GM23338 (cell line): ENCODE measurements at regions not wholly inside any gene's neighbourhood (a gene's known extent, or its start where the extent isn't known, plus 50 kb on each side); places are given as distances from the start of the nearest gene placed in this dataset.

Experiments
- CTCF ChIP-seq, 2 experiments: fragments of 200-600 bp in 1 of 2; sonication (generic) in 1 of 2; conservative IDR thresholded peaks; 2 replicates each; pipeline versions ENCODE4 v1.5.1 to v1.6.1; 2016 to 2017; ENCODE audit warnings: antibody characterized with exemption in 2 of 2, low read depth in 2 of 2, mild to moderate bottlenecking in 2 of 2, moderate library complexity in 1 of 2
- TF ChIP-seq, protein P1 (sequence below): IDR thresholded peaks from 2 replicates; pipeline ENCODE4 v1.6.1; 2016; ENCODE audit warnings: antibody characterized with exemption
- TF ChIP-seq, protein P2 (sequence below): IDR thresholded peaks from one replicate; pipeline ENCODE4 v1.6.1; 2018; ENCODE audit warnings: antibody characterized with exemption; ENCODE audit not compliant: unreplicated experiment

DNA sequence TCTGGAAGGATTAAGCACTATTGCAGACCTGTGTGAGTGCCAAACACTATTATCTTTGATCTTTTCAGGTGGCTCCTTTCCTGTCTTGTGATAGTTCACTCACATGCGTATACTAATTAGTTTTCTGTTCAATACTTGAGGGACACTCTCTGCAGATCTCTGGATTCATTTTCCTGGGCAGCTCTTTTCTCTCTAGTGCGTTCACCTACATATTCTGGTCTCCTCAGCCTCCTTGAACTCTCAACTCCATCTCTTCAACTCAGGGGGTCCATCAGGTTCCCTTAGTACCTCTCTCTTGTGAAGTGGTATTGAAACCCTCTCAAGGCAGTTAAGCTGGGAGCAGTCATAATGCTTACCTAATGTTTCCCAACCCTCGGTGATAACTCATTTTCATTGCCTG is 1218.1 kb upstream of the MAP3K7 start:
- TF ChIP-seq CTCF (conservative IDR thresholded peaks at IDR 0.05; ENCODE audit: low read depth in 2 of 2) = no peak
- TF ChIP-seq, protein P1, sequence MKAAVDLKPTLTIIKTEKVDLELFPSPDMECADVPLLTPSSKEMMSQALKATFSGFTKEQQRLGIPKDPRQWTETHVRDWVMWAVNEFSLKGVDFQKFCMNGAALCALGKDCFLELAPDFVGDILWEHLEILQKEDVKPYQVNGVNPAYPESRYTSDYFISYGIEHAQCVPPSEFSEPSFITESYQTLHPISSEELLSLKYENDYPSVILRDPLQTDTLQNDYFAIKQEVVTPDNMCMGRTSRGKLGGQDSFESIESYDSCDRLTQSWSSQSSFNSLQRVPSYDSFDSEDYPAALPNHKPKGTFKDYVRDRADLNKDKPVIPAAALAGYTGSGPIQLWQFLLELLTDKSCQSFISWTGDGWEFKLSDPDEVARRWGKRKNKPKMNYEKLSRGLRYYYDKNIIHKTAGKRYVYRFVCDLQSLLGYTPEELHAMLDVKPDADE = no peak
- TF ChIP-seq, protein P2, sequence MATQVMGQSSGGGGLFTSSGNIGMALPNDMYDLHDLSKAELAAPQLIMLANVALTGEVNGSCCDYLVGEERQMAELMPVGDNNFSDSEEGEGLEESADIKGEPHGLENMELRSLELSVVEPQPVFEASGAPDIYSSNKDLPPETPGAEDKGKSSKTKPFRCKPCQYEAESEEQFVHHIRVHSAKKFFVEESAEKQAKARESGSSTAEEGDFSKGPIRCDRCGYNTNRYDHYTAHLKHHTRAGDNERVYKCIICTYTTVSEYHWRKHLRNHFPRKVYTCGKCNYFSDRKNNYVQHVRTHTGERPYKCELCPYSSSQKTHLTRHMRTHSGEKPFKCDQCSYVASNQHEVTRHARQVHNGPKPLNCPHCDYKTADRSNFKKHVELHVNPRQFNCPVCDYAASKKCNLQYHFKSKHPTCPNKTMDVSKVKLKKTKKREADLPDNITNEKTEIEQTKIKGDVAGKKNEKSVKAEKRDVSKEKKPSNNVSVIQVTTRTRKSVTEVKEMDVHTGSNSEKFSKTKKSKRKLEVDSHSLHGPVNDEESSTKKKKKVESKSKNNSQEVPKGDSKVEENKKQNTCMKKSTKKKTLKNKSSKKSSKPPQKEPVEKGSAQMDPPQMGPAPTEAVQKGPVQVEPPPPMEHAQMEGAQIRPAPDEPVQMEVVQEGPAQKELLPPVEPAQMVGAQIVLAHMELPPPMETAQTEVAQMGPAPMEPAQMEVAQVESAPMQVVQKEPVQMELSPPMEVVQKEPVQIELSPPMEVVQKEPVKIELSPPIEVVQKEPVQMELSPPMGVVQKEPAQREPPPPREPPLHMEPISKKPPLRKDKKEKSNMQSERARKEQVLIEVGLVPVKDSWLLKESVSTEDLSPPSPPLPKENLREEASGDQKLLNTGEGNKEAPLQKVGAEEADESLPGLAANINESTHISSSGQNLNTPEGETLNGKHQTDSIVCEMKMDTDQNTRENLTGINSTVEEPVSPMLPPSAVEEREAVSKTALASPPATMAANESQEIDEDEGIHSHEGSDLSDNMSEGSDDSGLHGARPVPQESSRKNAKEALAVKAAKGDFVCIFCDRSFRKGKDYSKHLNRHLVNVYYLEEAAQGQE = no peak
